ENCODE measurements at regions not wholly inside any gene's neighbourhood (a gene's known extent, or its start where the extent isn't known, plus 50 kb on each side); places are given as distances from the start of the nearest gene placed in this dataset.

DNA sequence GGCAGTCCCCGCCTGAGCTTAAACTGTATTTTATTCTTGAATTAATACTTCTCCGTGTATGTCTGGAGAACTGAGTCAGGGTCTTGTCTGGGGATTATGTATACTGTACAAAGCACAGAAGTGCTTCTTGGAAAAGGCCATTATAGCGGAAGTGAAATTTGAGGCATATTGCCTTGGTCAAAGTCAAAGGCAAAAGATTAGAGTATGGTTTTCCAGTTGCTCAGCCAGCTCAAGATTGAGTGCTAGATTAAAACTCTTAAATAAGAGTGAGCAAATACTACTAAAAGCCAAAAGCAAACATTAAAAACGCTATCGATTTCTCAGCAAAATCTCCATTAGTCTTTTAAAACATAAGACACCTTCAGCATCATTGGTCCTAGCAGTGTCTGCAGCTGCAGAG, 207.7 kb upstream of the MAN1A1 start:
- intact Hi-C loops (cut with micrococcal nuclease) = no loop called here
- Mint-ChIP-seq H3K27me3 (no peaks in the 10 kb centered on the region), H3K4me1 (ENCODE audit: low read depth) (no peaks in the 10 kb centered on the region), H3K4me3 (no peak overlapping the region), H3K27ac (no peak overlapping the region), H3K9me3 (no peaks in the 10 kb centered on the region), H3K36me3 (no peaks in the 10 kb centered on the region)
- ChIA-PET POLR2A (no interaction called here), CTCF (no interaction called here)
- no peak for DNase-seq

DNA sequence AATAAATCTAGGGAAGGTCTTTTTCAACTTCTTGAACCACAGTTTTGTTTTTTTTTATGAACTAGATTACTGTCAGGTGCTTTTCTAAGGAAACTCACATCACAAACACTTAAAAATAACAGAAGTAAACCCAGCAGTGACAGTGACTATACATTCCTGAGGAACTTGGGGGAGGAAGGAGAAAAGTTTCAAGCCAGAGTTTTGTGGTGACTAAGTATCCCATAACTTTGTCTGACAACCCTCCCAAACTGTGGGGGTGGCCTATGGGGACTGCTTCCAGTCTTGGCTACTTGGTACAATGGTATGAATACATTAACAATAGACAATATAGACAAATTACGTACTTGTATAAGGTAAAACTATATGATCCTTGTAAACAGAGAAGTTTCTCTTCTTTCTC, 202.5 kb upstream of the MAN1A1 start:
- no peak for DNase-seq
- H3K36me3 Mint-ChIP-seq = no peaks in the 10 kb centered on the region
- intact Hi-C loops (cut with micrococcal nuclease) = no loop called here
- no peaks in the 10 kb centered on the region for H3K4me1 Mint-ChIP-seq (ENCODE audit: low read depth)
- no peaks in the 10 kb centered on the region for H3K27me3 Mint-ChIP-seq
- CTCF ChIA-PET = no interaction called here
- no peak overlapping the region for H3K27ac Mint-ChIP-seq
- POLR2A ChIA-PET = no interaction called here
- H3K4me3 Mint-ChIP-seq = no peak overlapping the region
- no peaks in the 10 kb centered on the region for H3K9me3 Mint-ChIP-seq

GRCh38 chr6:119547024-119547423, 197.5 kb upstream of the MAN1A1 start:
- H3K4me3 Mint-ChIP-seq = no peak overlapping the region
- intact Hi-C loops (cut with micrococcal nuclease) = no loop called here
- H3K36me3 Mint-ChIP-seq = no peaks in the 10 kb centered on the region
- CTCF ChIA-PET = no interaction called here
- H3K27ac Mint-ChIP-seq = no peak overlapping the region
- no peaks in the 10 kb centered on the region for H3K4me1 Mint-ChIP-seq (ENCODE audit: low read depth)
- H3K9me3 Mint-ChIP-seq = no peaks in the 10 kb centered on the region
- POLR2A ChIA-PET = no interaction called here
- H3K27me3 Mint-ChIP-seq = no peaks in the 10 kb centered on the region
- DNase-seq = no peak

DNA sequence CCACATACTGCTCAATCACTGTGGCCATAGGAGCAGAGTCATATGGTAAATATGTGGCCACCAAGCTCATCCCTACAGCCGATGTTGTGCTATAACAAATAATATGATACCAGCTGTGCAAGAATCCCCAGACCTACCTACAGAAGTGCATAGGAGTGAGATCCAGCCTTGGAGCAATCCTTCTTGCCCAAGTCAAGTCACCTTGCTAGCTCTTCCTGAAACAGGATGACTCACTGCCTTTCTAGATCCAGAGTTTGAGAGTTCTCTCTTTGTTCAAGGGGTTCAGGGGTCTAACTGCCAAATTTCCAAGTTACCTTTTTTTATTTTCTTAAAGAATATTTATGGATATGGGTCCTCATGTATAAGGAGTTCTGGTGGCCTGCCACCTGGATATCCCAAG, 195.7 kb upstream of the MAN1A1 start:
- no peaks in the 10 kb centered on the region for H3K36me3 Mint-ChIP-seq
- no peak for DNase-seq
- intact Hi-C loops (cut with micrococcal nuclease) = no loop called here
- no peaks in the 10 kb centered on the region for H3K9me3 Mint-ChIP-seq
- H3K27me3 Mint-ChIP-seq = no peaks in the 10 kb centered on the region
- H3K4me1 Mint-ChIP-seq (ENCODE audit: low read depth) = no peaks in the 10 kb centered on the region
- no peak overlapping the region for H3K27ac Mint-ChIP-seq
- POLR2A ChIA-PET = no interaction called here
- H3K4me3 Mint-ChIP-seq = no peak overlapping the region
- CTCF ChIA-PET = no interaction called here

- DNase-seq = no peak
- Mint-ChIP-seq H3K36me3 (no peaks in the 10 kb centered on the region), H3K4me3 (no peak overlapping the region), H3K4me1 (ENCODE audit: low read depth) (no peaks in the 10 kb centered on the region), H3K9me3 (no peaks in the 10 kb centered on the region), H3K27ac (no peak overlapping the region), H3K27me3 (no peaks in the 10 kb centered on the region)
- ChIA-PET POLR2A (no interaction called here), CTCF (no interaction called here)
- intact Hi-C loops (cut with micrococcal nuclease) = no loop called here
Measured at GRCh38 chr6:119544325-119545175, 195.0 kb upstream of the MAN1A1 start.

DNA sequence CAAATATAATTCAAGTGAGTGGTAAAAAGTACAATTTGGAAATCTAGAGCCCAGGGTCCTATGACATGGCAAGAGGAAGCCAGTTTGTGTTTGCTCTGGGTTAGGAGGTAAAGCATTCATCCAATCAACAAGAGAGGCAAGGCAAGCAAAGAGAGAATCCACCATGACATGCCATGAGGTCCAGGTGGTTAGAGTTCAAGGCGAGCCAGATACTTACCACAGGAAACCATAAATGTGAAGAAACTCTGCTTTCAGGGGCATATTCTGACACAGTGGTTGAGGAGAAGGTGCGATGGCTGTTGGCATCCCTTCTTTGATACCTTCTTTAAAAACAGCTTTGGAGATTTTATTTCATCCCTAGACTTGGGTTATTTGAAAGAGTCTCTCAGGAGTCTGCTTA, 193.8 kb upstream of the MAN1A1 start:
- no peaks in the 10 kb centered on the region for H3K9me3 Mint-ChIP-seq
- POLR2A ChIA-PET = no interaction called here
- no peak for DNase-seq
- no peaks in the 10 kb centered on the region for H3K36me3 Mint-ChIP-seq
- H3K27me3 Mint-ChIP-seq = no peaks in the 10 kb centered on the region
- CTCF ChIA-PET = no interaction called here
- H3K4me3 Mint-ChIP-seq = no peak overlapping the region
- no peaks in the 10 kb centered on the region for H3K4me1 Mint-ChIP-seq (ENCODE audit: low read depth)
- no peak overlapping the region for H3K27ac Mint-ChIP-seq
- intact Hi-C loops (cut with micrococcal nuclease) = no loop called here

DNA sequence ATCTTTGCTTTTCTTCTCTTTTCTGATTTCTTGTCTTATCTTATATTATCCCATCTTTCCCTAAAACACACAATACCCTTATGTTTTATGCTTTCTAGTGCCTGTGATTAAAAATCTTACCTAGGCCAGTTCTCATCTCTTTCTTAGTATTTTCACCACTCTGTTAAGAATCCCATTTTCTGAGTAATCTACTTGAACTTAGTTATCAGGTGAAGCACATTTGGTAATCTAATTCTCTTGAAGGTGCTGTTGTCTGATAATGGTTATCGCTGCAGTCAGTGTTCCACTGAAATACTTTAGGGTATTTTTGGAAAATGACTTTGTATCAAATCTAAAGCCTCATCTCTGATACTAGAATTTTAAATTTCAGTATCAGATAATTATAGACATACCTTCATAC, 192.5 kb upstream of the MAN1A1 start:
- Mint-ChIP-seq H3K36me3 (no peaks in the 10 kb centered on the region), H3K27me3 (no peaks in the 10 kb centered on the region), H3K9me3 (no peaks in the 10 kb centered on the region), H3K4me3 (no peak overlapping the region), H3K4me1 (ENCODE audit: low read depth) (no peaks in the 10 kb centered on the region), H3K27ac (no peak overlapping the region)
- intact Hi-C loops (cut with micrococcal nuclease) = no loop called here
- no peak for DNase-seq
- CTCF ChIA-PET = no interaction called here
- POLR2A ChIA-PET = no interaction called here

- CTCF ChIA-PET = no interaction called here
- H3K27ac Mint-ChIP-seq = no peak overlapping the region
- H3K9me3 Mint-ChIP-seq = no peaks in the 10 kb centered on the region
- no peaks in the 10 kb centered on the region for H3K36me3 Mint-ChIP-seq
- no peaks in the 10 kb centered on the region for H3K4me1 Mint-ChIP-seq (ENCODE audit: low read depth)
- no peak for DNase-seq
- no peak overlapping the region for H3K4me3 Mint-ChIP-seq
- H3K27me3 Mint-ChIP-seq = no peaks in the 10 kb centered on the region
- POLR2A ChIA-PET = no interaction called here
- intact Hi-C loops (cut with micrococcal nuclease) = no loop called here
Measured at GRCh38 chr6:119541132-119541905, 191.8 kb upstream of the MAN1A1 start.

DNA sequence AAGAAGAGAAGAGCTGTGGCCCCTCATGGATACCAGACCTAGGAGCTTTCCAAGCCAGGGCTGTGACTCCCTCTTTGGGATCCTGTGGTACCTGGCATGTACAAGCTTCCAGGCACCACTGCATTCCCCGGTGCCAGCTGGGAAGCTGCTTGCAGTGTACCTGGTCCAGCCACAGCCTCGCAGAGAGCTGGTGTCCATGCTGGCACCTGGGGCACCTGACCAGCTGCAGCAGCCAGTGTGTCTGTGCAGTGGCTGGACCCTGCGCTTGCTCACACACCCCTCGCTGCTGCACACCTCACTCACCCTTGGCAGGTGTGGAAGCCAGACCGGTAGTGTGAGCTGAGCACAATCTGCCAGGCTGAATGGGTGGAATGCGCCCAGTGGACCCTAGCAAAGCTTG, 190.9 kb upstream of the MAN1A1 start:
- POLR2A ChIA-PET = no interaction called here
- no peak overlapping the region for H3K4me3 Mint-ChIP-seq
- no peaks in the 10 kb centered on the region for H3K36me3 Mint-ChIP-seq
- CTCF ChIA-PET = no interaction called here
- intact Hi-C loops (cut with micrococcal nuclease) = no loop called here
- no peak overlapping the region for H3K27ac Mint-ChIP-seq
- H3K4me1 Mint-ChIP-seq (ENCODE audit: low read depth) = no peaks in the 10 kb centered on the region
- no peaks in the 10 kb centered on the region for H3K9me3 Mint-ChIP-seq
- H3K27me3 Mint-ChIP-seq = no peaks in the 10 kb centered on the region
- DNase-seq = no peak

GRCh38 chr6:119539066-119539746, 189.6 kb upstream of the MAN1A1 start:
- Mint-ChIP-seq H3K9me3 (no peaks in the 10 kb centered on the region), H3K4me3 (no peak overlapping the region), H3K4me1 (ENCODE audit: low read depth) (no peaks in the 10 kb centered on the region), H3K27ac (no peak overlapping the region), H3K36me3 (no peaks in the 10 kb centered on the region), H3K27me3 (no peaks in the 10 kb centered on the region)
- ChIA-PET CTCF (no interaction called here), POLR2A (no interaction called here)
- intact Hi-C loops (cut with micrococcal nuclease) = loop anchor here (10.0 kb wide), 1 partner anchor 394 kb away; no protein-coding TSS in a partner anchor
- DNase-seq = no peak

DNA sequence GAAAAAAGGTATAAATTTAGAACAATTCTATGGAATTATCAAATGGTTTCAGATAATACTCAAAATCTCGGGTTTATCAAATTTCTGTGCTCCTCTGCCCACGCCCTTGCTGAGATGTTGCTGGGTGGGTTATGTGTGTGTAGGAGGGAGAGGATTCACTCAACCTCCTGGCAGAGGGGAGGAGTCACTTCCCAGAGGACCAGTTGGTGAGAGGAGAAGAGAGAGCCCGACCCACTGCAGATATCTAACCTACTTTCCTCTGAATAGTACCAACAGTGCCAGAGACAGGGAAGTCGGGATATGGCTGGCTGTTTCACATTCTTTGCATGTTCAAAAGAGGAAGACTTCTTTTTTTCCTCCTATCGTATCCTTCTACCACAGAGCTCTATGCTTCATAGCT, 187.1 kb upstream of the MAN1A1 start:
- no peaks in the 10 kb centered on the region for H3K36me3 Mint-ChIP-seq
- POLR2A ChIA-PET = no interaction called here
- CTCF ChIA-PET = no interaction called here
- H3K4me1 Mint-ChIP-seq (ENCODE audit: low read depth) = peaks cover 8% of the 10 kb centered on the region
- DNase-seq = no peak
- intact Hi-C loops (cut with micrococcal nuclease) = loop anchor here (10.0 kb wide), 1 partner anchor 392 kb away; no protein-coding TSS in a partner anchor
- H3K27ac Mint-ChIP-seq = no peak overlapping the region
- H3K27me3 Mint-ChIP-seq = no peaks in the 10 kb centered on the region
- H3K4me3 Mint-ChIP-seq = no peak overlapping the region
- H3K9me3 Mint-ChIP-seq = no peaks in the 10 kb centered on the region

DNA sequence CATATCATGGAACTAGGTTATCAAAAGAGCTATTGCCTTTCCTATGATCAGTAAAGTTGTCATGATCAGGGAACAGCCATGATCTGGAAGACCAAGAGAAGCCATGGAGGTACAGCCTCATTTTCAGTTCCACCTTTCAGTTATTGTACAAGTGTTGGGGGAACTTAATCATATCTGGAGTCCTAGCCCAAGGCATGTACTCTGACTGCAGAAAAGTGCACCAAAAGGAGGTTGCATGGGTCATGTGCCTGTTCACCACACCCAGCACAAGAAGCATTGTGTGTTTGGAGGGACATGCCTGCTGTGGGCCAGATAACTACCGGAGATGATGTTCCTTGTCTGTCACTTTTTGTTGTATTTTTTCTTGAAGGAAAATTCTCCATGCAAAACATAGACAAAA, 185.8 kb upstream of the MAN1A1 start:
- intact Hi-C loops (cut with micrococcal nuclease) = loop anchor here (10.0 kb wide), 1 partner anchor 391 kb away; no protein-coding TSS in a partner anchor
- ChIA-PET CTCF (no interaction called here), POLR2A (no interaction called here)
- no peaks in the 10 kb centered on the region for H3K9me3 Mint-ChIP-seq
- peaks cover 5% of the 10 kb centered on the region for H3K27me3 Mint-ChIP-seq
- no peak overlapping the region for H3K27ac Mint-ChIP-seq
- peaks cover 8% of the 10 kb centered on the region for H3K4me1 Mint-ChIP-seq (ENCODE audit: low read depth)
- no peak for DNase-seq
- H3K36me3 Mint-ChIP-seq = no peaks in the 10 kb centered on the region
- no peak overlapping the region for H3K4me3 Mint-ChIP-seq

Data from activated CD4-positive, alpha-beta memory T cell treated with anti-CD3 and anti-CD28 coated beads for 36 hours (primary cell).